ENCODE measurements at regions not wholly inside any gene's neighbourhood (a gene's known extent, or its start where the extent isn't known, plus 50 kb on each side); places are given as distances from the start of the nearest gene placed in this dataset.

- H3K4me3 Mint-ChIP-seq (ENCODE audit: unreplicated experiment): no peak overlapping the region
- no peaks in the 10 kb centered on the region for H3K9me3 Mint-ChIP-seq (ENCODE audit: unreplicated experiment)
- TF ChIP-seq CTCF (IDR thresholded peaks at IDR 0.05; ENCODE audit: insufficient read depth in 1 of 2, low read depth in 1 of 2, low read length in 1 of 2, severe bottlenecking in 1 of 2, unreplicated experiment in 1 of 2): no peak
- H3K27ac Mint-ChIP-seq (ENCODE audit: unreplicated experiment): no peak overlapping the region
- H3K4me3 ChIP-seq (ENCODE audit: low read depth, low read length): no peak overlapping the region
- H3K4me1 ChIP-seq: no peaks in the 10 kb centered on the region
- POLR2A ChIA-PET: no interaction called here
- DNase-seq: no peak
- no peaks in the 10 kb centered on the region for H3K36me3 Mint-ChIP-seq (ENCODE audit: insufficient read depth, unreplicated experiment)
- H3K36me3 ChIP-seq (ENCODE audit: control insufficient read depth, insufficient read depth, low read length): no peaks in the 10 kb centered on the region
- CTCF ChIA-PET: no interaction called here
- H3K4me1 Mint-ChIP-seq (ENCODE audit: low read depth, unreplicated experiment): no peaks in the 10 kb centered on the region
- intact Hi-C loops (cut with micrococcal nuclease; ENCODE audit: unreplicated experiment): no loop called here
- no peaks in the 10 kb centered on the region for H3K9me3 ChIP-seq
- no TSS peak for BruUV-seq (replicated peaks)
- no peaks in the 10 kb centered on the region for H3K27me3 ChIP-seq (replicated peaks; ENCODE audit: control insufficient read depth, insufficient read depth, low read length)
- H3K27me3 Mint-ChIP-seq (ENCODE audit: insufficient read depth, unreplicated experiment): peaks cover 7% of the 10 kb centered on the region
Measured at GRCh38 chr7:106575138-106575823, 85.7 kb downstream of the CCDC71L start.

- intact Hi-C loops (cut with micrococcal nuclease; ENCODE audit: unreplicated experiment): no loop called here
- no peaks in the 10 kb centered on the region for H3K4me1 ChIP-seq
- POLR2A ChIA-PET: no interaction called here
- DNase-seq: no peak
- H3K27me3 Mint-ChIP-seq (ENCODE audit: insufficient read depth, unreplicated experiment): peaks cover 7% of the 10 kb centered on the region
- H3K36me3 ChIP-seq (ENCODE audit: control insufficient read depth, insufficient read depth, low read length): no peaks in the 10 kb centered on the region
- no peaks in the 10 kb centered on the region for H3K9me3 ChIP-seq
- H3K4me3 ChIP-seq (ENCODE audit: low read depth, low read length): no peak overlapping the region
- no peak overlapping the region for H3K4me3 Mint-ChIP-seq (ENCODE audit: unreplicated experiment)
- no peaks in the 10 kb centered on the region for H3K36me3 Mint-ChIP-seq (ENCODE audit: insufficient read depth, unreplicated experiment)
- H3K9me3 Mint-ChIP-seq (ENCODE audit: unreplicated experiment): peaks cover 9% of the 10 kb centered on the region
- no TSS peak for BruUV-seq (replicated peaks)
- CTCF ChIA-PET: interaction anchor here (0.6 kb wide), 1 partner anchor 171 kb away, joined by 3 read pairs; no protein-coding TSS in a partner anchor
- peaks cover 6% of the 10 kb centered on the region for H3K4me1 Mint-ChIP-seq (ENCODE audit: low read depth, unreplicated experiment)
- TF ChIP-seq CTCF (IDR thresholded peaks at IDR 0.05; ENCODE audit: insufficient read depth in 1 of 2, low read depth in 1 of 2, low read length in 1 of 2, severe bottlenecking in 1 of 2, unreplicated experiment in 1 of 2): no peak
- no peaks in the 10 kb centered on the region for H3K27me3 ChIP-seq (replicated peaks; ENCODE audit: control insufficient read depth, insufficient read depth, low read length)
- no peak overlapping the region for H3K27ac Mint-ChIP-seq (ENCODE audit: unreplicated experiment)
Measured at GRCh38 chr7:106573738-106574137, 87.2 kb downstream of the CCDC71L start.

- no peak for TF ChIP-seq CTCF (IDR thresholded peaks at IDR 0.05; ENCODE audit: insufficient read depth in 1 of 2, low read depth in 1 of 2, low read length in 1 of 2, severe bottlenecking in 1 of 2, unreplicated experiment in 1 of 2)
- no peak overlapping the region for H3K27ac Mint-ChIP-seq (ENCODE audit: unreplicated experiment)
- H3K36me3 ChIP-seq (ENCODE audit: control insufficient read depth, insufficient read depth, low read length): no peaks in the 10 kb centered on the region
Measured at GRCh38 chr7:106573125-106573663, 87.8 kb downstream of the CCDC71L start.

More at GRCh38 chr7:106573125-106573663, 87.8 kb downstream of the CCDC71L start:
- H3K4me1 ChIP-seq: no peaks in the 10 kb centered on the region
- H3K4me3 ChIP-seq (ENCODE audit: low read depth, low read length): no peak overlapping the region
- Mint-ChIP-seq H3K4me3 (ENCODE audit: unreplicated experiment) (no peak overlapping the region), H3K36me3 (ENCODE audit: insufficient read depth, unreplicated experiment) (no peaks in the 10 kb centered on the region), H3K9me3 (ENCODE audit: unreplicated experiment) (peaks cover 9% of the 10 kb centered on the region), H3K4me1 (ENCODE audit: low read depth, unreplicated experiment) (peaks cover 6% of the 10 kb centered on the region), H3K27me3 (ENCODE audit: insufficient read depth, unreplicated experiment) (peaks cover 6% of the 10 kb centered on the region)
- no peak for DNase-seq
- H3K27me3 ChIP-seq (replicated peaks; ENCODE audit: control insufficient read depth, insufficient read depth, low read length): no peaks in the 10 kb centered on the region
- ChIA-PET CTCF (interaction anchor here (0.6 kb wide), 1 partner anchor 171 kb away, joined by 3 read pairs; no protein-coding TSS in a partner anchor), POLR2A (no interaction called here)
- no TSS peak for BruUV-seq (replicated peaks)
- intact Hi-C loops (cut with micrococcal nuclease; ENCODE audit: unreplicated experiment): no loop called here
- no peaks in the 10 kb centered on the region for H3K9me3 ChIP-seq

All from Caco-2 (cell line).